Calu3 (cell line): ENCODE measurements at regions not wholly inside any gene's neighbourhood (a gene's known extent, or its start where the extent isn't known, plus 50 kb on each side); places are given as distances from the start of the nearest gene placed in this dataset.
A peak's percentile ranks its signal among the peaks of the same experiment; 100 is the strongest.

Experiments
- BruUV-seq: library from RNA; stranded (reverse); fragments of 400-500 nt; replicated peaks from 2 replicates; lab custom pipeline; 2021; lab: Mats Ljungman, UMichigan
- CTCF ChIA-PET: fragments of 300-600 bp; sonication (Branson Sonifier 250); formaldehyde crosslinking; loops from one replicate; lab custom pipeline; 2022; ENCODE audit warnings: antibody characterized with exemption; lab: Charles Lee
- DNase-seq: peaks from one replicate; pipeline ENCODE4 v3.0.0; 2022
- H3K27ac Mint-ChIP-seq: one replicate; pipeline ENCODE4 v1.8.0; 2022; ENCODE audit warnings: mixed read lengths; ENCODE audit not compliant: unreplicated experiment
- H3K27me3 Mint-ChIP-seq: one replicate; pipeline ENCODE4 v1.8.0; 2022; ENCODE audit warnings: mixed read lengths; ENCODE audit not compliant: unreplicated experiment
- H3K36me3 Mint-ChIP-seq: one replicate; pipeline ENCODE4 v1.8.0; 2022; ENCODE audit warnings: mild to moderate bottlenecking, moderate library complexity, mixed read lengths; ENCODE audit not compliant: insufficient read depth, unreplicated experiment
- H3K4me1 Mint-ChIP-seq: one replicate; pipeline ENCODE4 v1.8.0; 2022; ENCODE audit warnings: mild to moderate bottlenecking, low read depth, mixed read lengths; ENCODE audit not compliant: unreplicated experiment
- H3K4me3 Mint-ChIP-seq: one replicate; pipeline ENCODE4 v1.8.0; 2022; ENCODE audit warnings: mild to moderate bottlenecking, low read depth, moderate library complexity, mixed read lengths; ENCODE audit not compliant: unreplicated experiment
- H3K9me3 Mint-ChIP-seq: one replicate; pipeline ENCODE4 v1.8.0; 2022; ENCODE audit warnings: low read depth, mixed read lengths; ENCODE audit not compliant: unreplicated experiment
- CTCF ChIP-seq: fragments of 200-600 bp; IDR thresholded peaks from one replicate; pipeline ENCODE4 v1.8.0; 2022; ENCODE audit warnings: antibody characterized with exemption; ENCODE audit not compliant: unreplicated experiment
- intact Hi-C: fragments of 100-400 bp; cut with micrococcal nuclease; formaldehyde crosslinking; loops from one replicate; pipeline ENCODE4 v1.10.0; 2022; ENCODE audit not compliant: unreplicated experiment

GRCh38 chr18:45173327-45173726 lies 441.9 kb upstream of the SLC14A2 start:
- intact Hi-C loops: no loop called here
- no peaks in the 10 kb centered on the region for H3K27me3 Mint-ChIP-seq
- DNase-seq: no peak
- H3K36me3 Mint-ChIP-seq: peaks cover 4% of the 10 kb centered on the region
- peaks cover 66% of the 10 kb centered on the region for H3K4me1 Mint-ChIP-seq
- CTCF ChIA-PET: interaction anchor here (0.8 to 1.0 kb wide), 2 partner anchors 18 to 39 kb away, joined by 3 to 7 read pairs; no protein-coding TSS in a partner anchor
- peak overlapping the region; percentile 8 for H3K27ac Mint-ChIP-seq
- no peak for TF ChIP-seq CTCF
- no TSS peak for BruUV-seq
- no peaks in the 10 kb centered on the region for H3K9me3 Mint-ChIP-seq
- H3K4me3 Mint-ChIP-seq: no peak overlapping the region

- BruUV-seq: no TSS peak
- H3K27ac Mint-ChIP-seq: peak overlapping the region; percentile 57
- no peaks in the 10 kb centered on the region for H3K27me3 Mint-ChIP-seq
- DNase-seq: peak; percentile 36
- no peaks in the 10 kb centered on the region for H3K9me3 Mint-ChIP-seq
- intact Hi-C loops: no loop called here
- H3K4me3 Mint-ChIP-seq: peak overlapping the region; percentile 7
- H3K36me3 Mint-ChIP-seq: peaks cover 4% of the 10 kb centered on the region
- peaks cover 71% of the 10 kb centered on the region for H3K4me1 Mint-ChIP-seq
- CTCF ChIA-PET: interaction anchor here (0.8 to 1.0 kb wide), 2 partner anchors 19 to 39 kb away, joined by 3 to 7 read pairs; no protein-coding TSS in a partner anchor
- no peak for TF ChIP-seq CTCF
Observed at GRCh38 chr18:45173799-45174519, 441.3 kb upstream of the SLC14A2 start.

- H3K36me3 Mint-ChIP-seq: peaks cover 4% of the 10 kb centered on the region
- DNase-seq: no peak
- no peaks in the 10 kb centered on the region for H3K9me3 Mint-ChIP-seq
- H3K27me3 Mint-ChIP-seq: no peaks in the 10 kb centered on the region
- no peak for TF ChIP-seq CTCF
- H3K27ac Mint-ChIP-seq: peak overlapping the region; percentile 57
- peaks cover 71% of the 10 kb centered on the region for H3K4me1 Mint-ChIP-seq
- BruUV-seq: no TSS peak
- peak overlapping the region; percentile 7 for H3K4me3 Mint-ChIP-seq
- intact Hi-C loops: no loop called here
- CTCF ChIA-PET: no interaction called here
Observed at GRCh38 chr18:45174629-45175136, 440.6 kb upstream of the SLC14A2 start.

- Mint-ChIP-seq H3K27me3 (no peaks in the 10 kb centered on the region), H3K36me3 (no peaks in the 10 kb centered on the region), H3K4me3 (no peak overlapping the region), H3K9me3 (no peaks in the 10 kb centered on the region), H3K4me1 (peaks cover 63% of the 10 kb centered on the region), H3K27ac (no peak overlapping the region)
- CTCF ChIA-PET: no interaction called here
- TF ChIP-seq CTCF: no peak
- intact Hi-C loops: no loop called here
- BruUV-seq: no TSS peak
- DNase-seq: no peak
Observed at GRCh38 chr18:45175511-45175910, 439.8 kb upstream of the SLC14A2 start.
